ENCODE measurements at regions not wholly inside any gene's neighbourhood (a gene's known extent, or its start where the extent isn't known, plus 50 kb on each side); places are given as distances from the start of the nearest gene placed in this dataset.
"Not testable (repeated sequence)": the region's sequence is repeated elsewhere in the genome, so short reads cannot be mapped to it uniquely, and the experiment has no call there.

DNA sequence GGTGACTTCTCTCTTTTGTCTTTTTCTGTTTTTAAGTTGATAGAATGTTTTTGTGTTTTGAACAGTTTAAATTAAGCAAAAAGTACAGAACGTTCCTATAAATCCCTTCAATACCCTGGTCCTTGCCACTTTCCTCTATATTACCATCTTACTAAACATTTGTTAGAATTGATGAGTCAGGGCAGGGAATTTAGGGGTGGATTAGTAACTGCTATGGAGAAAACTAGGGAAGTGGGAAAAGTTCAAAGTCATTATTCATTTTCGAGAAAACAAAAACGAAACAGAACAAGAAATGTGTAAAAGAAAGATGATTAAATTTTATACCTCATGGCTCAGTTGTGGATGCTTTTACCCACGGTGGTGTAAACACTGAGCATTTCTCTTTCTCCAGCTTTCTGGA is 240.4 kb upstream of the SULF2 start:
- no peak for DNase-seq

DNA sequence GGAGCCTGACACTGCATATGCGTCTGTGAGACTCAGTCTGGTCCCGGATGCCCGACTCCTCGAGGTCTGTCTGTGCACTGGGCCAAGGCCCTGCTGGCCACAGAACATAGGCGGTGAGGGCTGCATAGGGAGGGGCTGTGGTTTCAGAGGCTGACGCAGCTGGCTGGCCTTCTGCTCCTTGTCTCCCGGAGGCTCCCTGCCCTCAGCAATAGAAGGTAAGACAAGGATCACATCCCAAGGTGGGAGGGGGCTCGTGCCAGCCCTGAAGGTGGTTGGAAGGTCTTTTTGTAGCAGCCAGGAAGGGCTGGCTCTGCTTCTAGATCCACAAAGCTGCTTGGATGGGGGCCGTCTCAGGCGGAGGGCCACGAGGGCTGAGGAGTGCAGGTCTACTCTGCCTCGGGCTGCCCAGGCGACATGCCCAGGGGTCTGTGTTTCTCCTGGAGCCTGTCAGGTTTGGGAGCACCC is 239.8 kb upstream of the SULF2 start:
- DNase-seq = no peak

DNA sequence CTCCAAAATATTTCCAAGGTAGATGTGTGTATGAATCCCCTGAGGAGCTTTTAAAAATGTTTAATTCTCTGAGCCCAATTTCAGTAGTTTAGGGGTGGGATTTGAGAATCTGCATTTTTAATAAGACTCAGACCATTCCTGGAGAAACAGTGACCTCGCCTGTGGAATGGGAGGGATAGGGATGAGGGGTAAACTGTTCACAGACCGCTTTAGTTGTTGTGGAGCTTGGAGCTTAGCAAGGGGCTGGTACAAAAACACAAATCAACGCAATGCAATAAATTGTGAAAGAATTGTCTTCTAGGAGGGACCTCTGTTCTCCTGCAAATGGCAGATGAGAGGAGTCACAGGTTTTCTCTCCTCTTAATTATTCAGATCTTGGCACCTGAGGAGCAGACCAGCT is 239.3 kb upstream of the SULF2 start:
- DNase-seq = no peak

DNA sequence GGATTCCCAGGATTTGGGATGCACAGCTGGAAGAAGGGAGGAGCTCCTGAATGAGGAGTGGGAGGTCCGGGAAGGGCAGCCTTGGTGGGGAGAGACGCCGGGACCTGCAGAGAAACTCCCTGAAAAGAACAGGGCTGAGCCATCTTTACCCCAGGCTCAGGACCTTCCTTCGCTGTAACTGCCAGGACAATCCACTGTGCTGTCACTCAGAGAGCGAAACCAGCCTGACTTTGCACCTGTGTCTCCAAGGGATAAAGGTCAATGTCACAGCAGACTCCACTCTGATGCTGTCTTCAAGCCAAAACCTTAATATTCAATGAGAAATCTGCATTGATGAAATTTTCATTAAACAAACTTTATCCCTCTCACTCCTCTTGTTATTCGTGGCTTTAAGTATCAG is 235.4 kb upstream of the SULF2 start:
- not testable (repeated sequence) for DNase-seq

DNA sequence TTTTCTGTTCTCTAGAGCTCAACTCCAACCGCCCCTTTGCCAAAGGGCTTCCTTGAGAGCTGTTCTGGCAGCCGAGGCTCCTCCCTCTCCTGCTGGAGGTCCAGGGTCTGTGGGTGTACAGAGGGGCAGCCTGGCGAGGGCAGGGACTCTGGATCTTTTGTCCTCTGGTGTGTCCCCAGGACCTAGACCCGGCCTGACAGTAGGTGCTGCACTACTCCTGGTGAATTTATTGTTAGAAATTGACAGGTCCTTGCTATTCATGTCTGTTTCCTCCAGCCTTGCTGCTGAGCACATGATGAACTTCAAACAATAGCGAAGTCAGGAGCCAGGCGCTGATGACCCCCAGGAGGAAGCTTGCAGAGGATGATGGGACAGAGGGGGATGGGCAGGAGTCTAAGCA is 234.7 kb upstream of the SULF2 start:
- DNase-seq = no peak

DNA sequence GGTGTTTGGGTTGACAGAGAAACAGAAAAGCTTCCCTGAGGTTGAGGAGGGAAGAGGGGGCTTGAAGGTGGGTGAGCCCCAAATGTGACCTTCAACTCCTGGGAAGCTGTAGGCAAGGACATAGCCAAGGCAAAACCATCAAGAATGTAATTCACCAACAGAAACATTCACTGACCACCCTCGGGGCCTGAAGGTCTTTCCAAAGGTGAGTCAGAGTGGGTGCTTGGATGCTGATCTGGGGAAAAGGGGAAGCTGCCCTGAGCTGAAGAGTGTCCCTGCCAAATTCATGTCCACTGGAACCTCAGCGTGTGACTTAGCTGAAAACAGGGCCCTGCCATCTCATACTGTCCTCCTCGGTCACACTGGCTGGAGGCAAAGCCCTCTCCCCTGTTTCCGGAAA is 234.2 kb upstream of the SULF2 start:
- no peak for DNase-seq

DNA sequence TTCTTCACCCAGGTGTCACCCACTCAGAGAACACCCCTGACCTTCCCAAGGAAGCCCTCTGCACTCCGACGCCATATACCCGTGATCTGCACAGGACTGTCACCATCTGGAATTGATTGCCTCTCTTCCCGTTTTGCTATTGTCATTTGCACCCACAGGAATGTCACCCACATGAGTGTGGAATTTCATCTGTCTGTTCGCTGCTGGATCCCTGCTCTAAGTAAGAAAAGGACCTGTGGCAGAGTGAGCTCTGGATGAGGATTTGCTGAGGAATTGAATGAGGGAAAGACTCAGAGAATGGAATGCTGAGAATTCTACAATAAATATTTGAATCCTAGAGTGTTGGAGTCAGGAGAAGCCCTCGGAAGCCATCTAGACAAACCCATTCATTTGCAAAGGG is 233.6 kb upstream of the SULF2 start:
- not testable (repeated sequence) for DNase-seq

DNA sequence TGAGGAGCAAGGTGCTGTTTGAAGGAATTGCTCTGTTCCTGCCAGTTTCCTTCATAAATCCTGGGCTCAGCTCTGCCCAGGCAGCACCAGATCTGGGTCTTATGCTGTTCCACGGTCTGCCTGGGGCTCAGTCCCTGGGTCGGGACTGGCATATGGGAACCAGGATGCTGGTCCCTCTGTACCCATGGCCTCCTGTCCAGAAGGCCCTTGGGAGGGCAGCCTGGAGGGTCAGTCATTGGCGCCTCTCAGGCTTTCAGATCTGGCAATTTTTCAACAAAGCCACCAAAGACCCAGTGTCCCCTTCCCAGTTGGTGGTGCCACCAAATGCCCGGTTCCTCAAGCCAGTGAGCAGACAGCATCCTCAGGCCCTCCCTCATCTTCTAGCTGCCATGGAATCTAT is 232.7 kb upstream of the SULF2 start:
- no peak for DNase-seq

DNA sequence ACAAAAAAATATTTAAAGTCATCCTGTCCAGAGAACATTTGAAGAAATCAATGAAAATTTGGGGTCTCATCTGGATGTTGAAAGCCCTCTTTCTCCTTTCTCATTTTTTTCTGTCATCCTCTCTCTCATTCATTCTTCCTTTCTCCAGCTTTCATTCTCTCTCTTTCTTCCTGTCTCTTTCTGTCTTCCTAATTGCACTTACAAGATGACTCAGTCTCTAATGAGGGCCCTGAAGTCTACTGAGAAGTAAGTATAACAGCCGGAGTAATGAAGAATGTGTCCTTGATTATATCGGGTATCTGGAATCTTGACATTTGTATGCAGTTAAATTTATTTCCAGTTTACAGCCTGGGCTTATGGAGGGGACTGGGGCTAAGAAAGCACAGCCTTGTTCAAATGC is 232.2 kb upstream of the SULF2 start:
- DNase-seq = no peak

DNA sequence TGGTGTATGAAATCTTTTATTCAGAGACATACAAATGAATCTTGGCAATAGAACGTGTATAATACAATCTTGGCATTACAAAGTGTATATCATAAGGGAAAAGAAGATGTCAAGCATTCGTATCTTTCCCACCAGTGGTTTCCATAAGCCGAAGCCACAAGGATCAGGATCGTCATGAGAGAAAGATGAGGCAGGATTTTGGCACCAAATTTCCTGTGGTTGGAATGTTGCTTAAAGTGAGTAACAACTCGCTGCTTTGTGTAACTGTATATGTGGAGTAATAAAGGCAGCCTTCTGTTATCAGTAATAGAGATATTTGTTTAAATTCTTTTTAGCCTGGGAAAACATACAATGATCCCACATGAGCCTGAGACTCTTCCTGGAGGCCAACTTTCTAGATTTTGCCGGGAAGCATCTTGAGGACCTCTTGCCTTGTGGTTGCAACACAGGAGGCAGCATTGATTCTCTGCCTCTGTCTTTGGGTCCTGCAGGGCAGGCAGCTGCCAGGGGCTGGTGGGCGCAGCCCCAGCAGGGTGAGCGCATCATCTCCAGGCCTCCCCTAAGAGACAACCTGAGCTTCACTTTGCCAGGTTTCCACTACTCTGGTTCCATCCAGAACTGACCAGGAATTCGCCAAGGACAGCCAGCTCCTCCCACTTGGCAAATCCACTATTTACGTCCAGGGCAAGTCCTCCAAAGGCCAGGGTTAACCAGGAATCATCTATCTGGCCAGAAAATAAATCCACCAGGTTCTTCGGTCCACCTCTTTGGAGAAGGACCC is 230.9 kb upstream of the SULF2 start:
- no peak for DNase-seq

DNA sequence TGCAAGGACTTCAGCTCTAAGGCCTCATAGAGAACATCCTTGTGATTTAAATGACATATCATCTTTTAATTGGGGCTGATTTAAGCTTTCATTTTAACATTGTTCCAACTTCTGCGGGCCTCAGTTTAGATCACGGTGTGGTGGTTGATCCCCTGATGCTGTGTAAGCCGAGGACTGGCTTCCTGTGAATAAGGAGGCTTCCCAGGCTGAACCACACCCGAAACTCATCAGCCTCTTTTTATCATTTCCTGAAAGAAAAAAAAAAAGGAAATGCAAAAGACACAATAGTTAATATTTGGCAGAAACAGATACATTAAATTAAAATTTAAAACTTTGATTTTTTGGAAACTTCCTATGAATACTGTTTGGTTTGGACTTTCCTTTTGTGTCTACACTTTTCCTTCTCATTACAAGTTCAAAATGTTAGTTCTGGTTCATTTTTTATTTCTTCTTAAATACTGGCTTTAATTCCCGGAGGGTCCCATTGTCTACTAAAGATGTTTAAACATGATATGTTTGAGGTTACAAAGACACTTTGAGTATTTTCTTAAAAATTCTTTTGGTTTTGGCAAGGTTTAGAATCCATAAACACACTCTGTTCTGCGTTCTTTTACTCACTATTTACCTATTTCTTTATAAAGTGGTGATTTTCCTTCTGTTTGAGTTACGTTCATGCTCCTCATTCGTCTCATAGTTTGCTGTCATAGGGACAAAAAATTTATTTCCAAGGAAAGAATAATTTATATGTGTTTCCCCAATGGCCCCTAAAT is 230.0 kb upstream of the SULF2 start:
- no peak for DNase-seq

DNA sequence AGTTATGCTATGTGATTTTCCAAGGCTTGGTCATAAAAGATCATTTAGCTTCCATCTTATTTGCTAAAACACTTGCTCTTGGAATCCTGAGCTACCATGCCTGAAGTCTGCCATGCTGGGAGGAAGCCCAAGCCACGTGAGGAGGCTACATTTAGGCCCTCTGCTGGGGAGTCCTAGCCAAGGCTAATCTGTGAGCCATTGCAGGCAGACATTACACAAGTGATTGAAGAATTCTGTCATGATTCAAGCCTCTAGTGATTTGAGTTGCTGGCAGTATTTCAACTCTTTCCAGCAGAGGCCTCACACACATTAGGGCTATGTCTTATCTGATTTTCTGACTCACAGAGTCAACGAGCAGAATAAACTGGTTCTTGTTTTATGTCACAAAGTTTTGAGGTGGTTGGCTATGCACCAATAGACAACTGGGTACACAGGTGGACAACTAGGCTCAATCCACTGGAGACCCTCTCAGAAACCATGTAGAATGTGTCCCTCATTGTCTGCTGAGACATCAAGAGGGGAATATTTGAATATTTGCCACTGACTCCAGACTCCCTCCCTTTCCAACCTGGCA is 227.2 kb upstream of the SULF2 start:
- no peak for DNase-seq

DNA sequence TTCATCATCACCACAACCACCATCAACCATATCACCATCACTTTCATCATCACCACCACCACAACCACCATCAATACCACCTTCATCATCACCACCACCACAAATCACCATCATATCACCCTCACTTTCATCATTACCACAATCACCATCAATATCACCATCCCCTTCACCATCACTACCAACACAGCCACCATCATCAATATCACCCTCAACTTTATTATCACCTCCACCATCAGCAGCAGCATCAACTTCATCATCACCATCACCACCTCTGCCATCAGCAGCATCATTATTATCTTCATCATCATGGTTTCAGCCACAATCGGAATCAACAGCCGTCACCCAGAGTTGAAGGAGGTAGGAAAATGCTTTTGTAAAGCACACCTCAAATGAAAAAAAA is 225.7 kb upstream of the SULF2 start:
- no peak for DNase-seq

DNA sequence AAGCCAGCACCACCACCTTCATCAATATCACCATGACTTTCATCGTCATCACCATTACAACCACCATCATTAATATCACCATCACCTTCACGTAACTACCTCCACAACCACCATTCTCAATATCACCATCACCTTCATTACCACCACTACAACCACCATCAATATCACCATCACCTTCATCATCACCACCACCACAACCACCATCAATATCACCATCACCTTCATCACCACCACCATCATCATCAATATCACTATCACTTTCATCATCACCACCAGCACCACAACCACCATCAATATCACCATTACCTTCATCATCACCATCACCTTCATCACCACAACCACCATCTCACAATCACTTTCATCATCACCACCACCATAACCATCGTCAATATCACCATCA is 225.3 kb upstream of the SULF2 start:
- no peak for DNase-seq

DNA sequence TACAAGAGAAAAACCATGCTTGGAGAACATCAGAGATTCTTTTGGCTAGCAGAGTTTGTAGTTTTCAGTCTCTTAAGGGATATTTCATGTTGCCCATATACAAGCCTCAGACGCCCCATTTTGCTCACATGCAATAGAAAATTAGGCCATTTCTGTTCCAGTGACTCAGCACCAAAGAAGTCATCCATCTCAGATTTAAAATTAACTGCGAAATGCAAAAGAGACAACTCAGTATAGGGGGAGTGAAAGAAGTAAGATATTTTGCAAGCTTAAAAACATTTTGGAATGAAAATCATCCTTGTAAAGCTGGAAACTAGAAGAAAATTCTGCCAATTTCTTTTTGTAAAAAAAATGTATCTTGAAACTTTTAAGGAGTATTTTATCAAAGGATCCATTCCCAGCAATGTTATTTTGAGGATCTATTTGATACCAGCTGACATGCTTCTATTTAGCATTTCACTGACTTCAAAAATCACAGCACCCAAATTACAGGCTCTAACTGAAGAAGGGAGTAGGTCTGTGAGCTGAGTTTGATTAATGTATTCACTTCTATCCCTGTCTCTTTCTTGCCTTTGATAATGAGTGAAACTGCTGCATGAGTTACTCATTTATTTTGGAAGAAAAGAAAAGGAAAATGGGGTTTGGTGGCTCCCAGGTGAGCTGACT is 223.7 kb upstream of the SULF2 start:
- DNase-seq = no peak

DNA sequence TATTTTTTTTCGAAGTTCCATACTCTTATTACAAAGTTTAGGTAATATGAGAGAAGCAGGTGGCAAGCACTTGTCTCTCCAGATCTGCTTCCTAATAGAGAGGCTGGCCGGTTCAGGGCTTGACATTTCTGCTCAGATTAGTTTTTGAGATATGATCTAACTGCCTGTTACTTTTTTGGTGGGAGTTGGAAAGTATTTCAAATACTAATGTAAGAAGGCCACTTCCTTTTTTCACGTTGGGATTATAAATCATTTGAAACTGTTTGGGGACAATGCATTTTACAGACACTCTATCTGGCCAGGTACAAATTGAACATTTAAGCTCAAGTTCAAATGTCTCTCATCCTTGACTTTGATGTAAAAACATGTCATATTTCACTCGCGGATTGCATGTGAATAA is 222.1 kb upstream of the SULF2 start:
- DNase-seq = no peak

DNA sequence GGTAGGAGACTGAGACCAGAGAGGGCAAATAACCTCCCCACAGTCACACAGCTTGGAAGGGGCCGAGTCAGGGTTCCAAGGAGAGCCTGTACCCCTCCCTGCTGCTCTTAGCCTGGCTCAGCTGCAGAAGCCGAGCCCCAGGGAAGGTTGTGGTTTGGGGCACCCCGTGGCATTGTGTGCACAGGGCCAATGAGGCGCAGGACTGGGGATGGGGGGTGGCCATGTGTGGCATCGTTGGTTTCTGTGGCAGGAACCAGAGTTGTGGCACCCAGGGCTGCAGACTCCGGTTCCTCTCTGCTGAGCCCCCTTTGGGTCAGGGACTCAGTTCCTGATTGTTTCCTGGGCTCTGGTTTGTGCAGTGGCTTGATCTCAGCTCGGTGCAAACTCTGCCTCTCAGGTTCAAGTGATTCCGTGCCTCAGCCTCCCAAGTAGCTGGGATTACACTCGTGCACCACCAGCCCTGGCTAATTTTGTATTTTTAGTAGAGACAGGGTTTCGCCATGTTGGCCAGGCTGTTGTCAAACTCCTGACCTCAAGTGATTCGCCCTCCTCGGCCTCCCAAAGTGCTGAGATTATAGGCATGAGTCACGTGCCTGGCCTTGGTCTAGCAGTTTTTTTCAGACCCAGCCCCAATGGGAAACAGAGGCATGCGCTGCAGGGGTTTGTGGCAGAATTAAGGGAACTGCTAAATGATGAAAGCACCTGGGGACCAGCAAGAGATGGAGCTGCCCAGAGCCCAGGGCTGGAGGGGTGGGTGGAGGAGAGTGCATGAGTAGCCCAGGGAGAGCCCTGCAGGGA is 221.0 kb upstream of the SULF2 start:
- no peak for DNase-seq

DNA sequence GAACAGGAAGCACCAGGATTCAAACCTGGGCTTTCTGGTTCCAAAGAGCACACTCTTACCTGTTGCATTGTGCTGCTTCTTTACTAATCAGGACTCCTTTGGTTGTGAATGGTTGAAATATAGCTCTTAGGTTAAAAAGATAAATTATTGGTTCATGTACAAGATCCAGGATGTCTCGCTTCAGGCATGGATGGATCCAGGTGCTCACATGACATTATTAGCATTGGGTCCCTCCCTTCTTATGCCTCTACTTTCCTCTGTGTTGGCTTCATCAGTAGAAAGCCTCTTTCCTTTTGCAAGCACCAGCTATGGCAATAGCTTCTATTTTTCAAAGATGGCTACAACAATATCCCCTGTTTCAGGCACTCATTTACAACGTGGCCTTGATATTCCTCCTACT is 217.7 kb upstream of the SULF2 start:
- DNase-seq = no peak

DNA sequence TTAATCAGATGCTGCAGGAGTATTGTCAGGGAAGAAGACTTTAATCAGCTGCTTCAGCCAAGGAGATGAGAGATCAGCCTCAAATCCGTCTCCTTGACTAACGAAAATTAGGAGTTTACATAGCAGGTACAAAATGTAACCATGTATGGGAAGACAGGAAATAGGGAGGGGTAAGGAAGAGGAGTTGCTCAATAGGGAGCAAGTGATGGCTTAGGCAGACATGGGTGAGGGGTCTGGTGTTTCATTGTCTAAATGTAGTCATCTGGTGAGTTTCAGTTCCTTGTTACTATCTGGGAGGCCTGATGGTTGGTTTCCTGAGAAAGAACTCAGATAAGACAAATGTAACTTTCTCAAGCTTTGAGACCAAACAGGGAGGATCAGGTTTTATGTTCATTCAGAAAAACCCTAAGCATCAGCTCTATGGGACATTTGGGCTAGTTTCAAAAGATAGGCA is 217.3 kb upstream of the SULF2 start:
- no peak for DNase-seq

DNA sequence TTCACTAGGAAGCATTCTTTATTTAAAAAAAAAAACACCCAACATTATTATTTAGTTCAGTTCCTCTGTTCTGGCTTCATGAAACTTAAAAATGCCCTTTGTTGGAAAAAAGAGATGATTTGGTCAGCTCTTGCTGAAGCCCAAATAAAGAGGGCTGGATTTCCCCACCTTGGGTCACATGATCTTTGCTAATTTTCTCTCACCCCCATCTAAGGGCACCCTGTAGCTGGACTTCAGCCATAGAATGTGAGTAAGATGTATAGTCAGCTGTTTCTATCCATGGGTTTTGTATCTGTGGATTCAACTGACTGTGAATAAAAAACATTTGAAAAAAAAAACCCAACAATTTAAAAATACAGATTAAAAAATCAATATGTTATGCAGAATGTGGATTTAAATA is 213.9 kb upstream of the SULF2 start:
- DNase-seq = no peak

DNA sequence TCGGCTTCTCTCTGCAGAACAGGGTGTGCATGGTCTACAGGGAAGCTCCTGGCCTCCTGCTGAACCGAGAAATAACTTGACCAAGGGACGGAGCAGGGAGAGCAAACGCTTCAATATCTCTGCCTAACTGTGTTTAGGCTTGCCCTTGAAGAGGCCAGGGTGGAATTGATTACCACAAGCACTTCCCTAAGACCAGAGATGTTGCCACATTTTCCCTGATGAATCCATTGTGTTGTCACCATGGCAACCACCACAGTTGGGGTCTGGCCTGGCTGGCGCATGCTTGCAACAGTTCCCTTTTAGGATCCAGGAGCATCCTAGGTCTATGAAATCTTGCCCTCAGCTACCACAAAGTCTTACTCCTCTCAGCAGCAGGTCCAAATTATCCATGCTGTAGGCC is 213.5 kb upstream of the SULF2 start:
- DNase-seq = no peak

DNA sequence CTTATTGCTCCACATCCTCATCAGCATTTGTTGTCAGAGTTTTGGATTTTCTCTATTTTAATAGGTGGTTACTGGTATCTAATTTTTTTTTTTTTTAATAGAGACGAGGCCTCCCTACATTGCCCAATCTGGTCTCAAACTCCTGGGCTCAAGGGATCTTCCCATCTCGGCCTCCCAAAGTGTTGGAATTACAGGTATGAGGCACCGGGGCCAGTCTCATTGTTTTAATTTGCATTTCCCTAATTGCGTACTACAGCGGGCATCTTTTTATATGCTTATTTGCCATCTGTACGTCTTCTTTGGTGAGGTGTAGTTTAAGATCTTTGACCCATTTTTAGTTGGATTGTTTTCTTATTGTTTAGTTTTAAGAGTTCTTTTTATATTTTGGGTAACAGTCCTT is 210.4 kb upstream of the SULF2 start:
- no peak for DNase-seq

DNA sequence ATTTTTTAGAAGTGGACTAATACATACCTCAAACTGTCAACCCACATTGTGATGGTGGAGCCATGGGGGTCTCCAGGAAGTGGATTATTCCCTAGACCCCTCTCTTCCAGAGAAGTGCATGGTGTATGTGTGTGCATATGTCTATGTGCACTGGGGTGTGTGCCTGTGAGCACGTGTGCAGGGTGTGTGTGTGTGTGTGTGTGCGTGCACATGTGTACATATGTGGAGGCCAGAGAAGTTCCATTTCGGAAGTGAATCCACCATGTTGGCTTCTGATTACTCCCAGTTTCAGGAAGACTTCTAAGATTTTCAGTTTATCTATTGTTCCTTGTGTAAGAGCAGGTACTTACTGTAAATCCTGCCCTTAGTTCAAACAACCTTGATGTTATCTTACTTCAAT is 208.5 kb upstream of the SULF2 start:
- no peak for DNase-seq
